ENCODE measurements at regions not wholly inside any gene's neighbourhood (a gene's known extent, or its start where the extent isn't known, plus 50 kb on each side); places are given as distances from the start of the nearest gene placed in this dataset.

GRCh38 chr3:167116120-167116922 is 263.8 kb downstream of the ZBBX start:
- Histone ChIP-seq H3K9me3 (ENCODE audit: low read depth, low read length, poor library complexity, severe bottlenecking) (no peaks in the 10 kb centered on the region), H3K4me1 (ENCODE audit: insufficient read depth, low read length, poor library complexity, severe bottlenecking) (no peaks in the 10 kb centered on the region), H3K27ac (ENCODE audit: low read depth, low read length, poor library complexity, severe bottlenecking) (no peak overlapping the region), H3K27me3 (replicated peaks; ENCODE audit: insufficient read depth, low read depth, low read length, poor library complexity) (no peaks in the 10 kb centered on the region), H3K36me3 (ENCODE audit: insufficient read depth, low read length, poor library complexity, severe bottlenecking) (no peaks in the 10 kb centered on the region), H3K4me3 (ENCODE audit: low read depth, low read length, poor library complexity, severe bottlenecking) (no peak overlapping the region)
- POLR2A ChIA-PET (ENCODE audit: low non-redundant PET), result no interaction called here
- intact Hi-C loops (cut with micrococcal nuclease; ENCODE audit: unreplicated experiment), result no loop called here
- CTCF ChIA-PET, result no interaction called here
- no peak for TF ChIP-seq CTCF (conservative IDR thresholded peaks at IDR 0.05; ENCODE audit: low read depth, low read length)
- TF ChIP-seq EZH2 (IDR thresholded peaks at IDR 0.05; ENCODE audit: borderline replicate concordance, low read depth, low read length, poor library complexity, severe bottlenecking), result no peak
- no TSS peak for BruUV-seq (replicated peaks)
- no peak for DNase-seq (ENCODE audit: low spot score)

- TF ChIP-seq EZH2 (IDR thresholded peaks at IDR 0.05; ENCODE audit: borderline replicate concordance, low read depth, low read length, poor library complexity, severe bottlenecking) (no peak), CTCF (conservative IDR thresholded peaks at IDR 0.05; ENCODE audit: low read depth, low read length) (no peak)
Measured at GRCh38 chr3:167115331-167115934, 264.7 kb downstream of the ZBBX start.

DNA sequence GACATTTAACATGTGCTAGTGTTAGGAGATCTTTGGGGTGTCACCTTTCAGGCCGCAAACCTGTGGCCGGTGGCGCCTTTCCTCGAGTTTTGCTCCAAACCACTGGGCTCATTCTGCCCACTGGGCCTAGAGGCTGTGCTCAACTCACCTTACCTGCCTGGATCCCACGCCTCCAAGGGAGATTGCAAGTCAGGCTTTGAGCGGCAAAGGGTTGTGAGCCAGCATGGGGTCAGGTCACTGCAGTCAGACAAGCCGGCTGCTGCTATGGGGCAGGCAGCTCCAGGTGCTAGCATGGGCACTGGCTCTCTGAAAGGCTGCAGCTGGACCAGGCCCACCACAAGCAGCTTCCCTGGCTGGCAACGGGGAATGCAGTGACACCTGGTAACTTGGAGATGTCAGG is 265.5 kb downstream of the ZBBX start:
- Histone ChIP-seq H3K27me3 (replicated peaks; ENCODE audit: insufficient read depth, low read depth, low read length, poor library complexity) (no peaks in the 10 kb centered on the region), H3K9me3 (ENCODE audit: low read depth, low read length, poor library complexity, severe bottlenecking) (no peaks in the 10 kb centered on the region), H3K36me3 (ENCODE audit: insufficient read depth, low read length, poor library complexity, severe bottlenecking) (no peaks in the 10 kb centered on the region), H3K4me3 (ENCODE audit: low read depth, low read length, poor library complexity, severe bottlenecking) (no peak overlapping the region), H3K4me1 (ENCODE audit: insufficient read depth, low read length, poor library complexity, severe bottlenecking) (no peaks in the 10 kb centered on the region), H3K27ac (ENCODE audit: low read depth, low read length, poor library complexity, severe bottlenecking) (no peak overlapping the region)
- POLR2A ChIA-PET (ENCODE audit: low non-redundant PET), result no interaction called here
- BruUV-seq (replicated peaks), result no TSS peak
- DNase-seq (ENCODE audit: low spot score), result no peak
- CTCF ChIA-PET, result no interaction called here
- intact Hi-C loops (cut with micrococcal nuclease; ENCODE audit: unreplicated experiment), result no loop called here
- no peak for TF ChIP-seq EZH2 (IDR thresholded peaks at IDR 0.05; ENCODE audit: borderline replicate concordance, low read depth, low read length, poor library complexity, severe bottlenecking)
- no peak for TF ChIP-seq CTCF (conservative IDR thresholded peaks at IDR 0.05; ENCODE audit: low read depth, low read length)

More at GRCh38 chr3:167115331-167115934, 264.7 kb downstream of the ZBBX start:
- Histone ChIP-seq H3K27me3 (replicated peaks; ENCODE audit: insufficient read depth, low read depth, low read length, poor library complexity) (no peaks in the 10 kb centered on the region), H3K9me3 (ENCODE audit: low read depth, low read length, poor library complexity, severe bottlenecking) (no peaks in the 10 kb centered on the region), H3K27ac (ENCODE audit: low read depth, low read length, poor library complexity, severe bottlenecking) (no peak overlapping the region), H3K36me3 (ENCODE audit: insufficient read depth, low read length, poor library complexity, severe bottlenecking) (no peaks in the 10 kb centered on the region), H3K4me3 (ENCODE audit: low read depth, low read length, poor library complexity, severe bottlenecking) (no peak overlapping the region), H3K4me1 (ENCODE audit: insufficient read depth, low read length, poor library complexity, severe bottlenecking) (no peaks in the 10 kb centered on the region)
- DNase-seq (ENCODE audit: low spot score), result no peak
- CTCF ChIA-PET, result no interaction called here
- POLR2A ChIA-PET (ENCODE audit: low non-redundant PET), result no interaction called here
- intact Hi-C loops (cut with micrococcal nuclease; ENCODE audit: unreplicated experiment), result no loop called here
- no TSS peak for BruUV-seq (replicated peaks)

All from A673 (cell line).